Coronary artery (tissue), 2 donors: ENCODE measurements at regions not wholly inside any gene's neighbourhood (a gene's known extent, or its start where the extent isn't known, plus 50 kb on each side); places are given as distances from the start of the nearest gene placed in this dataset.

Source experiments
- DNase-seq: peaks from one replicate; pipeline ENCODE4 v3.0.0-alpha.2; 2017; ENCODE audit warnings: low spot score
- H3K27ac ChIP-seq, 2 donors: fragments of 200-600 bp; sonication (generic); one replicate each; pipeline ENCODE4 v1.5.1; 2016 to 2019
- H3K4me3 ChIP-seq: fragments of 200-600 bp; sonication (generic); 2 replicates; pipeline ENCODE4 v1.5.1; 2016; ENCODE audit warnings: mild to moderate bottlenecking, moderate library complexity
- TF ChIP-seq, protein P1 (sequence below): fragments of 200-600 bp; sonication (generic); IDR thresholded peaks from one replicate; pipeline ENCODE4 v1.5.1; 2019; ENCODE audit warnings: antibody characterized with exemption

DNA sequence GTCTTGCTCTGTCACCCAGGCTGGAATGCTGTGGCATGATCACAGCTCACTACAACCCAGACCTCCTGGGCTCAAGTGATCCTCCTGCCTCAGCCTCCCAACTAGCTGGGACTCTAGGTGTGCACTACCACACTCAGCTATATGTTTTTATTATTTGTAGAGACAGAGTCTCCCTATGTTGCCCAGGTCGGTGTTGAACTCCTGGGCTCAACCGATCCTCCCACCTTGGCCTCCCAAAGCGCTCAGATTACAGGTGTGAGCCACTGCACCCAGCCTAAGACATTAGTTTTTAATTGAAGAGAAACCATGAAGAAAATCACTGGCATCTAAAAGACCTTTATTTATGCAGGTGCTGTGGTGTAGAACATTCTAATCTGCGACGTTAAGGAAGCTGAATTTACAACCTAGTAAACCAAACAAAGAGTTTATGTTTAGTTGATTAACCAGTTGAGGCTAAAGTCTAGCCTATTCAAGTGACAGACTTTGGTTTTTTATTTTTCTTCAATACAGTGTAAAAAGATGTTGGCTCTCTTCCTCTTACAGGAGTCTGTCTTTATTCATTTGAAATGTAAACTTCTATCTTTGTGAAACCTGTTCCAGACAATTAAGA, 52.5 kb upstream of the NBL1 start:
- no peak overlapping the region for H3K27ac ChIP-seq
- TF ChIP-seq, protein P1, sequence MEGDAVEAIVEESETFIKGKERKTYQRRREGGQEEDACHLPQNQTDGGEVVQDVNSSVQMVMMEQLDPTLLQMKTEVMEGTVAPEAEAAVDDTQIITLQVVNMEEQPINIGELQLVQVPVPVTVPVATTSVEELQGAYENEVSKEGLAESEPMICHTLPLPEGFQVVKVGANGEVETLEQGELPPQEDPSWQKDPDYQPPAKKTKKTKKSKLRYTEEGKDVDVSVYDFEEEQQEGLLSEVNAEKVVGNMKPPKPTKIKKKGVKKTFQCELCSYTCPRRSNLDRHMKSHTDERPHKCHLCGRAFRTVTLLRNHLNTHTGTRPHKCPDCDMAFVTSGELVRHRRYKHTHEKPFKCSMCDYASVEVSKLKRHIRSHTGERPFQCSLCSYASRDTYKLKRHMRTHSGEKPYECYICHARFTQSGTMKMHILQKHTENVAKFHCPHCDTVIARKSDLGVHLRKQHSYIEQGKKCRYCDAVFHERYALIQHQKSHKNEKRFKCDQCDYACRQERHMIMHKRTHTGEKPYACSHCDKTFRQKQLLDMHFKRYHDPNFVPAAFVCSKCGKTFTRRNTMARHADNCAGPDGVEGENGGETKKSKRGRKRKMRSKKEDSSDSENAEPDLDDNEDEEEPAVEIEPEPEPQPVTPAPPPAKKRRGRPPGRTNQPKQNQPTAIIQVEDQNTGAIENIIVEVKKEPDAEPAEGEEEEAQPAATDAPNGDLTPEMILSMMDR = no peak
- DNase-seq = no peak
- no peak overlapping the region for H3K4me3 ChIP-seq

DNA sequence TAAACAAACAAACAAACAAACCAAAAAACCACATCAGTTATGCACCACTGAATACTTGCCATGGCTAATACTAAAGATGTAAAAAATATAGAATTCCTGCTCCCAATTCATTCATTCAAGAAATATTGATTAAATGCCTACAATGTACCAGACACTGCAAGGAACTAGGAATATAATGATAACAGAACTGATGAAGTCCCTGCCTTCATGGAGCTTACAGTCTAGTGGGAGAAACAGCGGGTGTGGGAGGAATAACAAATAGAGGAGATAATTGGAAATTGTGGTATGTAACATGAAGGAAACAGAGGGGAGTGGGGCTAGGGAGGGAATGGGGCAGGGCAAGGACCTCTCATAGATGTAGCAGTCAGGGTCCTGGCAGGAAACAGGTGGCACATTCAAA, 58.6 kb upstream of the NBL1 start:
- DNase-seq = no peak
- TF ChIP-seq, protein P1 = no peak
- Histone ChIP-seq H3K4me3 (no peak overlapping the region), H3K27ac (no peak overlapping the region)

DNA sequence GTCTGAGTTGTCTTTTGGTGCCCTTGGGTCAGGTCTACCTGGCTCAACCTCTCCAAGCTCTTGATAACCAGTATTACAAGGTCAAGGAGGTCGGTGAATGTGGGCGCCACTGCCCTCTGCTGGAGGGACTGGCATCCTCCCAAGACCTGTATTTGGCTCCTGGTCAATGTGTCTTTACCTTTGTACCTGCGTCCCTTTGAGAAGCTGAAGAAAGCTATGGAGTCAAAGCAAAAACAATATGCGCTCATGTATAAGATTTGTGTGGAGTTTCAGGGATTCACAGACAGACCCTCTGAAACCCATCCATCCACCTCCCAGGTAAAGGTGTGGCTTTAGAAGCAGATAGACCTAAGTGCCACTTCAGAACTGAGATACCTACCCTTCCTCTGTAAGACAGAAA, 61.8 kb upstream of the NBL1 start:
- TF ChIP-seq, protein P1 = no peak

DNA sequence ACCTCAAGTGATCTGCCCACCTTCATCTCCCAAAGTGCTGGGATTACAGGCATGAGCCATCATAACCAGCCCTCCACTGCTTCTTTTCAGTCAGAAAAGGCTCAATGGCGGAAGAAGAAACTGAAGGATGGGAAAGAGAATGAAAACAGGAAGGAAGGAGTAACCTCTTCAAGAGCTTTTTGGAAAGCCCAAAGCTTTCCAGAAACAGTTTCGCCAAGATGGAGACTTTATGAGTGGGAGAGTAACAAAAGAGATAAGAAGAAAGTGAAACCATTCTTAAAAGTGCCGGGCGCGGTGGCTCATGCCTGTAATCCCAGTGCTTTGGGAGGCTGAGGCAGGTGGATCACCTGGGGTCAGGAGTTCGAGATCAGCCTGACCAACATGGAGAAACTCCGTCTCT, 62.7 kb upstream of the NBL1 start:
- H3K27ac ChIP-seq = no peak overlapping the region
- TF ChIP-seq, protein P1 = no peak
- H3K4me3 ChIP-seq = no peak overlapping the region
- DNase-seq = no peak

More for the DNA sequence above, 61.8 kb upstream of the NBL1 start:
- Histone ChIP-seq H3K27ac (no peak overlapping the region), H3K4me3 (no peak overlapping the region)
- DNase-seq = no peak

DNA sequence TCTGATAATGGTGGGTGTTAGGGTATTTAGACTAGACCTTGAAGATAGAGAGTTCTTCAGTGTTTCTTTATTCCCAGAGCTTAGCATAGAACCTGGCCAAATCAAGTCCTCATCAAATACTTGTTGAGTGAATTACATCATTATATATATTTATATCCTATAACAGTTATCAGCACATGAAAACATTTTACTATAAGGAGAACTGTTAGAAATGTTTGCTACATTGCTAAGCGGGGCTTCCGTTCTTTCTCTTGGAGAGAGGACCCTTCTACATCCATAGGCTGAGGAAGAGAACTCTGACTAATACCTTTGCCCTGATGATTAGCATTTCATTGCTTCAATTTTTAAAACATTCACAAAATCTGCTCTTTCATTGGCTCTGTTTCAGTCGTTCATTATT, 66.5 kb upstream of the NBL1 start:
- Histone ChIP-seq H3K27ac (no peak overlapping the region), H3K4me3 (no peak overlapping the region)
- DNase-seq = no peak
- TF ChIP-seq, protein P1 = no peak

DNA sequence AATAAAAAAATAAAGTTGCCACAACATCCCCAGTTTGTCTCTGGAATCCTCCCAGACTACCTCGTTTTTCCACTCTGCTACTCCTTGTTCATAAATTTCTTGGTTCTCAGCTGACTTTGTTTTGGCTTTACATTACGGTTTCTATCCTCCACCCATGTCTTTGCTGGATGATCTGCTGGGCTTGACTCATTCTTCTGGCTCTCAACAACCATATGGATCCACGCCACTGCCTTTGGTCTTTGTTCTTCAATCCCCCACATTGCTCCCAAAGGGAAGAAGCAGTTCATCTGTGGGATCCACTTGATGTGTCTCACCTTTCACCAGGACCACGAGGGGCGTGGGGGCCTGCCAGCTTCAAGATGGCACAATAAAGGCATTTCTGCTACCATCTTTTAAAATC, 67.1 kb upstream of the NBL1 start:
- TF ChIP-seq, protein P1 = no peak
- Histone ChIP-seq H3K4me3 (no peak overlapping the region), H3K27ac (no peak overlapping the region)
- no peak for DNase-seq

DNA sequence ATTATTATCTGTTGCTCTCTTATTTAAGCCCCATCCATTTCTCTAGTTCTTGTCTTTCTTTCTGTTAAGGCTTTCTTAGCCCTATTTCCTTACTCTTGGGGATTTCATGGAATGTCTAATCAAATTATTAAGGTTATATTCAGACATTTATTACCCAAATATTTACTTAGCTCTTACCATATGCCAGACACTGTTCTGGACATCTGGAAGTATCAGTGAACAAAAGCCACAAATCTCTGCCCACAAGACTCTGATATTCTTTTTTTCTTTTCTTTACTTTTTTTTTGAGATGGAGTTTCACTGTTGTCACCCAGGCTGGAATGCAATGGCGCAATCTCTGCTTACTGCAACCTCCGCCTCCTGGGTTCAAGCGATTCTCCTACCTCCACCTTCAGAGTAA, 74.3 kb upstream of the NBL1 start:
- Histone ChIP-seq H3K27ac (no peak overlapping the region), H3K4me3 (no peak overlapping the region)
- TF ChIP-seq, protein P1 = no peak
- DNase-seq = no peak
